ENCODE measurements at regions not wholly inside any gene's neighbourhood (a gene's known extent, or its start where the extent isn't known, plus 50 kb on each side); places are given as distances from the start of the nearest gene placed in this dataset.
A peak's percentile ranks its signal among the peaks of the same experiment; 100 is the strongest.

GRCh38 chr1:55426156-55426555 lies 211.0 kb upstream of the USP24 start:
- intact Hi-C loops (cut with DNase I): no loop called here
- TF ChIP-seq CTCF (IDR thresholded peaks at IDR 0.05): no peak
- Histone ChIP-seq H3K4me3 (no peak overlapping the region), H3K27me3 (no peaks in the 10 kb centered on the region), H3K9me3 (no peaks in the 10 kb centered on the region), H3K4me1 (no peaks in the 10 kb centered on the region), H3K36me3 (no peaks in the 10 kb centered on the region), H3K27ac (no peak overlapping the region)
- ATAC-seq: no peak
- DNase-seq: no peak
- WGBS (ENCODE audit: insufficient coverage, low coverage, low lambda C conversion rate, missing lambda C conversion rate): 39% methylated on average over 5 of the region's 5 CpGs

GRCh38 chr1:55425310-55425930 lies 210.3 kb upstream of the USP24 start:
- Histone ChIP-seq H3K9me3 (no peaks in the 10 kb centered on the region), H3K27me3 (no peaks in the 10 kb centered on the region), H3K4me1 (no peaks in the 10 kb centered on the region), H3K27ac (no peak overlapping the region), H3K4me3 (no peak overlapping the region), H3K36me3 (no peaks in the 10 kb centered on the region)
- DNase-seq (no peak), ATAC-seq (no peak)
- intact Hi-C loops (cut with DNase I): no loop called here
- WGBS (ENCODE audit: insufficient coverage, low coverage, low lambda C conversion rate, missing lambda C conversion rate): 83% methylated on average over 6 of the region's 9 CpGs
- TF ChIP-seq CTCF (IDR thresholded peaks at IDR 0.05): no peak
- no peak for TF ChIP-seq POLR2A (IDR thresholded peaks at IDR 0.05)

GRCh38 chr1:55423376-55423775 lies 208.2 kb upstream of the USP24 start:
- H3K4me3 ChIP-seq: no peak overlapping the region
- ATAC-seq (peak in 1 of 4 donors; percentile 28), DNase-seq (no peak)
- WGBS (ENCODE audit: insufficient coverage, low coverage, low lambda C conversion rate, missing lambda C conversion rate): 20% methylated on average over 1 of the region's 1 CpG
- H3K9me3 ChIP-seq: no peaks in the 10 kb centered on the region
- H3K36me3 ChIP-seq: no peaks in the 10 kb centered on the region
- H3K27me3 ChIP-seq: no peaks in the 10 kb centered on the region
- intact Hi-C loops (cut with DNase I): no loop called here
- no peaks in the 10 kb centered on the region for H3K4me1 ChIP-seq
- H3K27ac ChIP-seq: no peak overlapping the region
- TF ChIP-seq POLR2A (IDR thresholded peaks at IDR 0.05) (no peak), CTCF (IDR thresholded peaks at IDR 0.05) (no peak)

GRCh38 chr1:55420929-55421716 lies 206.0 kb upstream of the USP24 start:
- Histone ChIP-seq H3K27ac (no peak overlapping the region), H3K36me3 (no peaks in the 10 kb centered on the region), H3K4me1 (no peaks in the 10 kb centered on the region), H3K27me3 (no peaks in the 10 kb centered on the region), H3K4me3 (no peak overlapping the region), H3K9me3 (no peaks in the 10 kb centered on the region)
- intact Hi-C loops (cut with DNase I): no loop called here
- ATAC-seq (no peak), DNase-seq (no peak)
- 42% methylated on average over 3 of the region's 3 CpGs for WGBS (ENCODE audit: insufficient coverage, low coverage, low lambda C conversion rate, missing lambda C conversion rate)
- no peak for TF ChIP-seq POLR2A (IDR thresholded peaks at IDR 0.05)
- no peak for TF ChIP-seq CTCF (IDR thresholded peaks at IDR 0.05)
